ENCODE measurements at regions not wholly inside any gene's neighbourhood (a gene's known extent, or its start where the extent isn't known, plus 50 kb on each side); places are given as distances from the start of the nearest gene placed in this dataset.

- no peak for DNase-seq (ENCODE audit: low spot score)
- no peak for TF ChIP-seq CTCF (conservative IDR thresholded peaks at IDR 0.05; ENCODE audit: low read depth)
- ChIA-PET CTCF (no interaction called here), POLR2A (ENCODE audit: low non-redundant PET) (no interaction called here)
- no peak overlapping the region for H3K27ac ChIP-seq
Observed at GRCh38 chr2:122831649-122832048, 1076.2 kb downstream of the TSN start.

- H3K27ac ChIP-seq: no peak overlapping the region
- CTCF ChIA-PET: interaction anchor here (0.5 kb wide), 1 partner anchor 149 kb away, joined by 4 read pairs; no protein-coding TSS in a partner anchor
- no peak for TF ChIP-seq CTCF (conservative IDR thresholded peaks at IDR 0.05; ENCODE audit: low read depth)
- POLR2A ChIA-PET (ENCODE audit: low non-redundant PET): no interaction called here
- no peak for DNase-seq (ENCODE audit: low spot score)
Observed at GRCh38 chr2:122843503-122843902, 1088.1 kb downstream of the TSN start.

- H3K27ac ChIP-seq: no peak overlapping the region
- DNase-seq (ENCODE audit: low spot score): no peak
- CTCF ChIA-PET: interaction anchor here (0.6 kb wide), 2 partner anchors 50 to 1785 kb away, joined by 3 to 4 read pairs; no protein-coding TSS in a partner anchor
Observed at GRCh38 chr2:122851161-122851560, 1095.7 kb downstream of the TSN start.

GRCh38 chr2:122851972-122852531 is 1096.6 kb downstream of the TSN start:
- TF ChIP-seq CTCF (conservative IDR thresholded peaks at IDR 0.05; ENCODE audit: low read depth): no peak
- CTCF ChIA-PET: no interaction called here
- no peak for DNase-seq (ENCODE audit: low spot score)
- no peak overlapping the region for H3K27ac ChIP-seq
- POLR2A ChIA-PET (ENCODE audit: low non-redundant PET): no interaction called here

More at GRCh38 chr2:122851161-122851560, 1095.7 kb downstream of the TSN start:
- POLR2A ChIA-PET (ENCODE audit: low non-redundant PET): no interaction called here
- TF ChIP-seq CTCF (conservative IDR thresholded peaks at IDR 0.05; ENCODE audit: low read depth): no peak

- no peak for TF ChIP-seq CTCF (conservative IDR thresholded peaks at IDR 0.05; ENCODE audit: low read depth)
- ChIA-PET CTCF (no interaction called here), POLR2A (ENCODE audit: low non-redundant PET) (no interaction called here)
- no peak overlapping the region for H3K27ac ChIP-seq
- DNase-seq (ENCODE audit: low spot score): no peak
Observed at GRCh38 chr2:122856696-122857095, 1101.2 kb downstream of the TSN start.

GRCh38 chr2:122858075-122858702 is 1102.7 kb downstream of the TSN start:
- ChIA-PET CTCF (interaction anchor here (0.6 kb wide), 1 partner anchor 1120 kb away, joined by 3 read pairs; no protein-coding TSS in a partner anchor), POLR2A (ENCODE audit: low non-redundant PET) (no interaction called here)
- no peak overlapping the region for H3K27ac ChIP-seq
- DNase-seq (ENCODE audit: low spot score): no peak
- no peak for TF ChIP-seq CTCF (conservative IDR thresholded peaks at IDR 0.05; ENCODE audit: low read depth)
